HepG2 (cell line): ENCODE measurements at regions not wholly inside any gene's neighbourhood (a gene's known extent, or its start where the extent isn't known, plus 50 kb on each side); places are given as distances from the start of the nearest gene placed in this dataset.

Source experiments
- ATAC-seq: fragments of 200-7000 bp; cut with Tn5 transposase; 3 replicates; pipeline ENCODE4 v1.9.1; 2020; ENCODE audit warnings: mild to moderate bottlenecking, moderate library complexity
- BruUV-seq: library from RNA; stranded (reverse); fragments of 400-500 nt; replicated peaks from 2 replicates; lab custom pipeline; 2021; lab: Mats Ljungman, UMichigan
- CTCF ChIA-PET: fragments of 300-600 bp; formaldehyde crosslinking; extraction: SDS; loops from one replicate; lab custom pipeline; 2021; ENCODE audit warnings: low total read pairs, inconsistent platforms, low intra/inter-chr PET ratio; lab: Yijun Ruan, JAX
- POLR2A ChIA-PET: fragments of 350-600 bp; sonication (Branson Sonifier 250); formaldehyde crosslinking; loops from one replicate; lab custom pipeline; 2020; ENCODE audit warnings: antibody characterized with exemption, inconsistent platforms; lab: Yijun Ruan, JAX
- DNase-seq: peaks from one replicate; pipeline ENCODE4 v3.0.0-alpha.2; 2015; ENCODE audit warnings: low spot score
- FAIRE-seq: peaks from 3 replicates; lab custom pipeline; 2011; peaks lifted over from hg19 to GRCh38; lab: Jason Lieb, UNC
- H2AFZ ChIP-seq: one replicate; pipeline ENCODE4 v1.6.1; 2011; ENCODE audit warnings: low read length, inconsistent platforms
- H3K27ac ChIP-seq: fragments of 300-600 bp; 3 replicates; pipeline ENCODE4 v1.8.0; 2011; ENCODE audit warnings: mixed run types, mild to moderate bottlenecking, mixed read lengths, low read length, inconsistent platforms; ENCODE audit not compliant: insufficient read depth; ENCODE audit errors: extremely low read length
- H3K27me3 ChIP-seq, 2 experiments: fragments of 200-600 bp in 1 of 2; 2 replicates in 1 of 2; 3 replicates in 1 of 2; pipeline versions ENCODE4 v1.6.0 to v1.8.0; 2011; ENCODE audit warnings: low read length in 2 of 2, mild to moderate bottlenecking in 2 of 2, moderate library complexity in 2 of 2, inconsistent platforms in 1 of 2; ENCODE audit not compliant: insufficient read depth in 2 of 2, control insufficient read depth in 1 of 2
- H3K36me3 ChIP-seq, 2 experiments: fragments of 200-600 bp in 1 of 2; replicated peaks in 1 of 2; 2 replicates in 1 of 2; 3 replicates in 1 of 2; pipeline versions ENCODE4 v1.5.1 to v1.8.0; 2011; ENCODE audit warnings: low read length in 2 of 2, inconsistent platforms in 1 of 2; ENCODE audit not compliant: insufficient read depth in 2 of 2, control insufficient read depth in 1 of 2
- H3K4me1 ChIP-seq: 2 replicates; pipeline ENCODE4 v1.5.1; 2012; ENCODE audit warnings: low read length, inconsistent platforms; ENCODE audit not compliant: insufficient read depth
- H3K4me2 ChIP-seq: 2 replicates; pipeline ENCODE4 v1.6.0; 2011; ENCODE audit warnings: low read depth, low read length, inconsistent platforms
- H3K4me3 ChIP-seq, 3 experiments: fragments of 200-600 bp in 1 of 3; sonication (generic), shearing (Covaris generic) in 1 of 3; replicated peaks in 1 of 3; 2 replicates each; pipeline ENCODE4 v1.5.1; 2011 to 2016; ENCODE audit warnings: low read length in 3 of 3, inconsistent platforms in 2 of 3, low read depth in 2 of 3, mild to moderate bottlenecking in 2 of 3, control low read depth in 1 of 3, mixed read lengths in 1 of 3; ENCODE audit not compliant: insufficient read depth in 1 of 3
- H3K79me2 ChIP-seq: one replicate; pipeline ENCODE4 v1.6.1; 2011; ENCODE audit warnings: low read length, inconsistent platforms; ENCODE audit not compliant: insufficient read depth
- H3K9ac ChIP-seq: 2 replicates; pipeline ENCODE4 v1.6.0; 2011; ENCODE audit warnings: mild to moderate bottlenecking, low read depth, low read length, inconsistent platforms; ENCODE audit not compliant: insufficient read depth
- H3K9me3 ChIP-seq: 2 replicates; pipeline ENCODE4 v1.5.1; 2012; ENCODE audit warnings: mild to moderate bottlenecking, low read length
- H4K20me1 ChIP-seq: 2 replicates; pipeline ENCODE4 v1.6.0; 2011; ENCODE audit warnings: inconsistent platforms, mild to moderate bottlenecking, low read length, moderate library complexity; ENCODE audit not compliant: insufficient read depth
- CREB1 ChIP-seq, 2 experiments: fragments of 450-650 bp in 1 of 2; IDR thresholded peaks; 2 replicates each; pipeline ENCODE4 v1.6.1; 2016 to 2017; ENCODE audit warnings: control low read depth in 1 of 2, mild to moderate bottlenecking in 1 of 2, missing compliant biosample characterization in 1 of 2, missing genetic modification characterization in 1 of 2
- EED ChIP-seq: sonication (generic); formaldehyde crosslinking; IDR thresholded peaks from 2 replicates; pipeline ENCODE4 v1.5.0; 2020; ENCODE audit warnings: mild to moderate bottlenecking, missing genetic modification reagents
- NFYB ChIP-seq: sonication (generic); formaldehyde crosslinking; IDR thresholded peaks from 2 replicates; pipeline ENCODE4 v1.4.0; 2020; ENCODE audit warnings: missing genetic modification reagents
- PHF8 ChIP-seq: sonication (generic); formaldehyde crosslinking; IDR thresholded peaks from 2 replicates; pipeline ENCODE4 v1.5.0; 2020; ENCODE audit warnings: missing genetic modification reagents
- PLSCR1 ChIP-seq: sonication (generic); formaldehyde crosslinking; IDR thresholded peaks from 2 replicates; pipeline ENCODE4 v1.5.0; 2020; ENCODE audit warnings: missing genetic modification reagents, mild to moderate bottlenecking, borderline replicate concordance
- ZNF232 ChIP-seq: sonication (generic); formaldehyde crosslinking; IDR thresholded peaks from 2 replicates; pipeline ENCODE4 v1.4.0; 2020; ENCODE audit warnings: missing genetic modification reagents, borderline replicate concordance
- ZNF766 ChIP-seq: sonication (generic); formaldehyde crosslinking; IDR thresholded peaks from 2 replicates; pipeline ENCODE4 v1.5.0; 2020; ENCODE audit warnings: missing genetic modification reagents, borderline replicate concordance
- ZNF784 ChIP-seq: sonication (generic); formaldehyde crosslinking; IDR thresholded peaks from 2 replicates; pipeline ENCODE4 v1.5.1; 2020; ENCODE audit warnings: missing genetic modification reagents, mild to moderate bottlenecking, borderline replicate concordance
- ZNF800 ChIP-seq: sonication (generic); formaldehyde crosslinking; IDR thresholded peaks from 2 replicates; pipeline ENCODE4 v1.4.0; 2020; ENCODE audit warnings: missing genetic modification reagents
- WGBS: methylation state at CpG from one replicate; pipeline ENCODE4 v1.1.6; 2017; ENCODE audit warnings: low lambda C conversion rate; 5-methylcytosine and 5-hydroxymethylcytosine counted together
- in situ Hi-C: cut with HindIII; loops from 2 replicates; pipeline ENCODE4 v1.10.0; 2017; ENCODE audit warnings: low pct_unique_long_range_greater_than_20kb; ENCODE audit not compliant: extremely low pct_ligation_motif_present
- intact Hi-C: fragments of 100-400 bp; cut with micrococcal nuclease; formaldehyde crosslinking; loops from one replicate; pipeline ENCODE4 v1.10.0; 2022; ENCODE audit not compliant: unreplicated experiment
- TF ChIP-seq, protein P1 (sequence below): sonication (generic); formaldehyde crosslinking; IDR thresholded peaks from 2 replicates; pipeline ENCODE4 v1.5.0; 2020; ENCODE audit warnings: mild to moderate bottlenecking, missing genetic modification reagents, moderate library complexity

DNA sequence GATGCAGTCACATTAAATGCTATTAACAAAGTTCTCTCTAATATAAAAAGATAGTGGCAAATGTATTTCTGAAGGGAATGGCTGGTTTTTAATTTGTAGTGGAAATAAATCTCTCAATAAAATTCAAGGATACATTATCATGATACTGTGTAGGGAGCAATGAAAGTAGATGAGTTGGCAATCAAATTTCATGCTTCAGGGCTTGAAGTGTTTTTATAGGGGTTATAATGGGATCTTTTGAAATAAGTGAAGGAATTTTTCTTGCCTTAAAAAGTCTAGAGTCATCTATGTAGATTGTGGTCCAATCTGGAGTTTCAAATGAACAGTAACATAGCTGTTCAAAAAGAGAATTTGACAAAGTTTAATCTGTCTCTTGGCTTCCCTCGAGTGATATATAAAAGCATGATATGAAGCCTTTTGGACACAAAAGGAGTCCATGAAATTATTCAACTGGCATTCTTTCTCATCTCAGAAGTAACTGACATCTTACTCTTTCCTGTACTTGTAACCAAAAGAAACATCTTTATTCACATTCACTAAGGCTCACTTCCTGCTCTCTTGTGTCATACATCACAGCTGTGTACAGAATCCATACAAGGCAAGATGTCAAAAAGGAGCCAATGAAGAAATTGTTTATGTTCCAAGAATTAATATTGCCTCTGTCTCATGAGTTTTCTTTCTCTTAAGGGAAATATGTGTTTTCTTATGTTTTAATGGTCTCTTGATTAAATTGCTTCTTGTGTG is 591.0 kb upstream of the GJE1 start (continued):
- TF ChIP-seq, protein P1, sequence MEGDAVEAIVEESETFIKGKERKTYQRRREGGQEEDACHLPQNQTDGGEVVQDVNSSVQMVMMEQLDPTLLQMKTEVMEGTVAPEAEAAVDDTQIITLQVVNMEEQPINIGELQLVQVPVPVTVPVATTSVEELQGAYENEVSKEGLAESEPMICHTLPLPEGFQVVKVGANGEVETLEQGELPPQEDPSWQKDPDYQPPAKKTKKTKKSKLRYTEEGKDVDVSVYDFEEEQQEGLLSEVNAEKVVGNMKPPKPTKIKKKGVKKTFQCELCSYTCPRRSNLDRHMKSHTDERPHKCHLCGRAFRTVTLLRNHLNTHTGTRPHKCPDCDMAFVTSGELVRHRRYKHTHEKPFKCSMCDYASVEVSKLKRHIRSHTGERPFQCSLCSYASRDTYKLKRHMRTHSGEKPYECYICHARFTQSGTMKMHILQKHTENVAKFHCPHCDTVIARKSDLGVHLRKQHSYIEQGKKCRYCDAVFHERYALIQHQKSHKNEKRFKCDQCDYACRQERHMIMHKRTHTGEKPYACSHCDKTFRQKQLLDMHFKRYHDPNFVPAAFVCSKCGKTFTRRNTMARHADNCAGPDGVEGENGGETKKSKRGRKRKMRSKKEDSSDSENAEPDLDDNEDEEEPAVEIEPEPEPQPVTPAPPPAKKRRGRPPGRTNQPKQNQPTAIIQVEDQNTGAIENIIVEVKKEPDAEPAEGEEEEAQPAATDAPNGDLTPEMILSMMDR (CRISPR knock-in tag), result no peak
- TF ChIP-seq, all 625 proteins: peak for 0

DNA sequence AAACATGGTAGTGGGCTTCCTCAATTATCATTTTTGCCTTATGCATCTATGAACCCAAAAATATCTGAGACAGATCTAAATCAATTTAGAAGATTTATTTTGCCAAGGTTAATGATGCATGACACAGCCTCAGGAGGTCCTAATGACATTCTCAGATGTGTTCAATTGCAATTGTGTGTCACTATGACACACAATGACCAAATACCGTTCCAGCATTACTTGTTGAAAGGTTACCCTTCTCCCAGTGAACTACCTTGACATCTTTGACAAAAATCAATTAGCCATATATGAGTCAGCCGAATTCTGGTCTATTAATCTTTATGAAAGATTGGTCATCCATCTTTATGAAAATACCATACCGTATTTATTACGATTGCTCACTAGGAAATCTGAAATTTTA is 592.5 kb upstream of the GJE1 start:
- H3K4me2 ChIP-seq, result no peak overlapping the region
- H3K79me2 ChIP-seq, result no peaks in the 10 kb centered on the region
- in situ Hi-C loops (no loop called here), intact Hi-C loops (no loop called here)
- DNase-seq, result no peak
- no peaks in the 10 kb centered on the region for H3K9me3 ChIP-seq
- POLR2A ChIA-PET, result no interaction called here
- no peaks in the 10 kb centered on the region for H3K4me1 ChIP-seq
- no peak for FAIRE-seq
- CTCF ChIA-PET, result no interaction called here
- no peak for TF ChIP-seq ZNF232 (CRISPR knock-in tag)
- TF ChIP-seq CREB1 (IDR thresholded peaks at IDR 0.05), result peak; percentile 56
- TF ChIP-seq CREB1 (CRISPR knock-in tag; IDR thresholded peaks at IDR 0.05), result no peak
- BruUV-seq, result no TSS peak
- no peak for ATAC-seq
- H3K27ac ChIP-seq, result no peak overlapping the region
- H3K4me3 ChIP-seq, result no peak overlapping the region
- H4K20me1 ChIP-seq, result no peaks in the 10 kb centered on the region
- H2AFZ ChIP-seq, result no peak overlapping the region
- no peaks in the 10 kb centered on the region for H3K36me3 ChIP-seq
- 5% methylated on average over 4 of the region's 4 CpGs for WGBS
- no peak overlapping the region for H3K9ac ChIP-seq
- H3K27me3 ChIP-seq, result no peaks in the 10 kb centered on the region

DNA sequence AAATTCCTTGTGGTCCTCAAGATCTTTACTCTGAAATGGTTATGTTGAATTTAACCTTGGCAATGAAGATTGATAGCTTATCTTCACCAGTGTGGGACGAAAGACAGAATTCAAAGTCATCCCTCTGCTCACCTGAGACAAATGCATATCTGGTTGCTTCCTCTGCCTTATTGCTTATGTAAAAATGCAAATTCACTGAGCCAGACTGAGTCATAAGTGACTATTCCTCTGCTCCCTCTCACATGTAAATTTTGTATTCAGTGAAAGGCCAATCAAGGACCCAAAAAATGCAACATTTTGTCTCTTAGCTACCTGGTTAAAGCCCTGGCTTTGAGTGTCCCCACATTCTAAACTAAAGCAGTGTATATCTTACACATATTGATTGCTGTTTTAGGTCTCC is 593.1 kb upstream of the GJE1 start:
- Histone ChIP-seq H3K9me3 (no peaks in the 10 kb centered on the region), H3K9ac (no peak overlapping the region), H3K4me2 (no peak overlapping the region), H3K4me1 (no peaks in the 10 kb centered on the region), H3K27ac (no peak overlapping the region), H3K4me3 (no peak overlapping the region), H3K36me3 (no peaks in the 10 kb centered on the region), H2AFZ (no peak overlapping the region), H3K79me2 (no peaks in the 10 kb centered on the region), H3K27me3 (no peaks in the 10 kb centered on the region), H4K20me1 (no peaks in the 10 kb centered on the region)
- ATAC-seq, result no peak
- no peak for DNase-seq
- no TSS peak for BruUV-seq
- intact Hi-C loops (no loop called here), in situ Hi-C loops (no loop called here)
- 25% methylated on average over 1 of the region's 1 CpG for WGBS
- POLR2A ChIA-PET, result no interaction called here
- FAIRE-seq, result no peak
- CTCF ChIA-PET, result no interaction called here
- no peak for TF ChIP-seq ZNF766 (CRISPR knock-in tag)
- TF ChIP-seq EED, result no peak
- TF ChIP-seq PHF8, result no peak
- no peak for TF ChIP-seq PLSCR1
- no peak for TF ChIP-seq ZNF800 (CRISPR knock-in tag)
- TF ChIP-seq NFYB, result no peak
- TF ChIP-seq ZNF784 (CRISPR knock-in tag), result no peak
